GM23338 (cell line): ENCODE measurements at regions not wholly inside any gene's neighbourhood (a gene's known extent, or its start where the extent isn't known, plus 50 kb on each side); places are given as distances from the start of the nearest gene placed in this dataset.

Source experiments
- ATAC-seq: fragments of 200-7000 bp; cut with Tn5 transposase; 3 replicates; pipeline ENCODE4 v1.9.1; 2020
- DNase-seq: peaks from one replicate; pipeline ENCODE4 v3.0.0-alpha.2; 2015; ENCODE audit warnings: low spot score
- H2AFZ ChIP-seq: fragments of 200-600 bp; sonication (generic); 2 replicates; pipeline ENCODE4 v1.8.0; 2016; ENCODE audit warnings: antibody characterized with exemption, mild to moderate bottlenecking, moderate library complexity
- H3F3A ChIP-seq: fragments of 200-600 bp; sonication (generic); replicated peaks from 2 replicates; pipeline ENCODE4 v1.8.0; 2017; ENCODE audit warnings: antibody characterized with exemption, mixed run types, low read depth
- H3K27ac ChIP-seq: fragments of 200-600 bp; sonication (generic); 2 replicates; pipeline ENCODE4 v1.6.1; 2016; ENCODE audit warnings: low read depth
- H3K27me3 ChIP-seq: fragments of 200-600 bp; sonication (generic); 2 replicates; pipeline ENCODE4 v1.8.0; 2016; ENCODE audit warnings: mild to moderate bottlenecking, mixed run types, moderate library complexity; ENCODE audit not compliant: insufficient read depth
- H3K36me3 ChIP-seq: fragments of 200-600 bp; sonication (generic); 2 replicates; pipeline ENCODE4 v1.8.0; 2016; ENCODE audit warnings: mild to moderate bottlenecking; ENCODE audit not compliant: insufficient read depth
- H3K4me1 ChIP-seq: fragments of 200-600 bp; sonication (generic); 2 replicates; pipeline ENCODE4 v1.8.0; 2016; ENCODE audit warnings: mild to moderate bottlenecking, moderate library complexity; ENCODE audit not compliant: insufficient read depth
- H3K4me2 ChIP-seq: fragments of 200-600 bp; sonication (generic); 2 replicates; pipeline ENCODE4 v1.7.1; 2017; ENCODE audit warnings: mixed run types
- H3K4me3 ChIP-seq: fragments of 200-600 bp; sonication (generic); 2 replicates; pipeline ENCODE4 v1.6.1; 2016; ENCODE audit warnings: mixed run types
- H3K79me2 ChIP-seq: fragments of 200-600 bp; sonication (generic); replicated peaks from 2 replicates; pipeline ENCODE4 v1.8.0; 2017; ENCODE audit warnings: mild to moderate bottlenecking; ENCODE audit not compliant: insufficient read depth
- H3K9me2 ChIP-seq: fragments of 200-600 bp; sonication (generic); 2 replicates; pipeline ENCODE4 v1.8.0; 2017; ENCODE audit not compliant: insufficient read depth
- H4K20me1 ChIP-seq: fragments of 200-600 bp; sonication (generic); replicated peaks from 2 replicates; pipeline ENCODE4 v1.8.0; 2017; ENCODE audit warnings: mild to moderate bottlenecking; ENCODE audit not compliant: insufficient read depth
- H3K27ac Mint-ChIP-seq: 2 replicates; pipeline ENCODE4 v1.8.0; 2020; ENCODE audit warnings: inconsistent platforms, mild to moderate bottlenecking, moderate library complexity, mixed read lengths
- H3K27me3 Mint-ChIP-seq: 3 replicates; pipeline ENCODE4 v1.8.0; 2022; ENCODE audit warnings: low read depth, mild to moderate bottlenecking, moderate library complexity, mixed read lengths, inconsistent platforms; ENCODE audit not compliant: insufficient read depth, poor library complexity
- H3K36me3 Mint-ChIP-seq: 3 replicates; pipeline ENCODE4 v1.8.0; 2021; ENCODE audit warnings: low read depth, mild to moderate bottlenecking, inconsistent platforms, moderate library complexity, mixed read lengths
- H3K4me1 Mint-ChIP-seq: 3 replicates; pipeline ENCODE4 v1.8.0; 2020; ENCODE audit warnings: mild to moderate bottlenecking, inconsistent platforms, mixed read lengths
- H3K4me3 Mint-ChIP-seq: 3 replicates; pipeline ENCODE4 v1.8.0; 2021; ENCODE audit warnings: moderate library complexity, mild to moderate bottlenecking, inconsistent platforms, mixed read lengths
- H3K9me3 Mint-ChIP-seq: 3 replicates; pipeline ENCODE4 v1.8.0; 2020; ENCODE audit warnings: moderate library complexity, mild to moderate bottlenecking, inconsistent platforms, mixed read lengths
- CREB1 ChIP-seq: fragments of 250-450 bp; sonication (Bioruptor Pico); IDR thresholded peaks from 2 replicates; pipeline ENCODE4 v1.5.0; 2020; ENCODE audit warnings: low read depth, mild to moderate bottlenecking, moderate library complexity
- EZH2 ChIP-seq: fragments of 200-600 bp; sonication (generic); IDR thresholded peaks from one replicate; pipeline ENCODE4 v1.8.0; 2017; ENCODE audit warnings: antibody characterized with exemption, mild to moderate bottlenecking, low read depth; ENCODE audit not compliant: unreplicated experiment
- EZH2phosphoT487 ChIP-seq: fragments of 200-600 bp; sonication (generic); IDR thresholded peaks from one replicate; pipeline ENCODE4 v1.8.1; 2018; ENCODE audit warnings: antibody characterized with exemption; ENCODE audit not compliant: unreplicated experiment
- JUNB ChIP-seq: IDR thresholded peaks from one replicate; pipeline ENCODE4 v1.6.1; 2016; ENCODE audit warnings: antibody characterized with exemption; ENCODE audit not compliant: unreplicated experiment
- NANOG ChIP-seq: IDR thresholded peaks from 2 replicates; pipeline ENCODE4 v1.6.1; 2016; ENCODE audit warnings: antibody characterized with exemption, borderline replicate concordance
- POLR2AphosphoS5 ChIP-seq: IDR thresholded peaks from 2 replicates; pipeline ENCODE4 v1.6.1; 2016; ENCODE audit warnings: antibody characterized with exemption, low read depth
- STAT1 ChIP-seq: IDR thresholded peaks from one replicate; pipeline ENCODE4 v1.6.1; 2016; ENCODE audit warnings: antibody characterized with exemption; ENCODE audit not compliant: unreplicated experiment
- ZNF114 ChIP-seq: fragments of 250-450 bp; sonication (Bioruptor Pico); IDR thresholded peaks from 2 replicates; pipeline ENCODE4 v1.5.0; 2020; ENCODE audit warnings: mild to moderate bottlenecking, moderate library complexity
- ZNF331 ChIP-seq: fragments of 250-450 bp; sonication (Bioruptor Pico); IDR thresholded peaks from 2 replicates; pipeline ENCODE4 v1.5.0; 2020; ENCODE audit warnings: low read depth, mild to moderate bottlenecking, moderate library complexity
- TF ChIP-seq, protein P1 (sequence below): fragments of 250-450 bp; sonication (Bioruptor Pico); IDR thresholded peaks from 2 replicates; pipeline ENCODE4 v1.5.0; 2020; ENCODE audit warnings: mild to moderate bottlenecking, moderate library complexity
- TF ChIP-seq, protein P2 (sequence below), 2 experiments: fragments of 200-600 bp in 1 of 2; sonication (generic) in 1 of 2; conservative IDR thresholded peaks; 2 replicates each; pipeline versions ENCODE4 v1.5.1 to v1.6.1; 2016 to 2017; ENCODE audit warnings: antibody characterized with exemption in 2 of 2, low read depth in 2 of 2, mild to moderate bottlenecking in 2 of 2, moderate library complexity in 1 of 2
- TF ChIP-seq, protein P3 (sequence below): IDR thresholded peaks from 2 replicates; pipeline ENCODE4 v1.6.1; 2016; ENCODE audit warnings: antibody characterized with exemption
- TF ChIP-seq, protein P4 (sequence below): IDR thresholded peaks from one replicate; pipeline ENCODE4 v1.6.1; 2018; ENCODE audit warnings: antibody characterized with exemption; ENCODE audit not compliant: unreplicated experiment

DNA sequence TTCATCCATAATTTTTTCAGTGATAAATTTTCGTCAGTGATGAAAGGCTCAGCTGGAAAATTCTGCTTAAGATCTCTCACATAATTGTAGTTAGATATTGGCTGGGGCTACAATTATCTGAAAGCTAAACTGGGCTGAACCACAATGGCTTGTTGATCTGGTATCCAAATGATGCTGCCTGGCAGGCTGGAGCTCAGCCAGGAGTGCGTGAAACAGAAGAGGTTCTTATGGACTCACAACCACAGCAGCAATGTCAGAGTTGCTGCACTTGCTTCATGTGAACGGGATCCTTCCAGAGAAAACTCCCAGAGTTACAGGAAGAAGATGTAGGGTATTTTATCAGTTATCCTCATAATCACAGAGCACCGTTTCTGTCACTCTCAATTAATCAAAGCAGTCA lies 533.2 kb upstream of the POM121L12 start:
- Histone ChIP-seq H3K27me3 (no peaks in the 10 kb centered on the region), H4K20me1 (no peaks in the 10 kb centered on the region), H3K36me3 (no peaks in the 10 kb centered on the region), H3F3A (no peaks in the 10 kb centered on the region), H3K79me2 (no peaks in the 10 kb centered on the region), H3K4me1 (peaks cover 6% of the 10 kb centered on the region; the same call in 1 of the 2 replicates), H3K4me2 (no peak overlapping the region), H2AFZ (no peak overlapping the region), H3K4me3 (no peak overlapping the region), H3K9me2 (no peaks in the 10 kb centered on the region), H3K27ac (no peak overlapping the region)
- H3K27ac Mint-ChIP-seq = no peak overlapping the region
- ATAC-seq (no peak), DNase-seq (no peak)
- TF ChIP-seq, protein P1, sequence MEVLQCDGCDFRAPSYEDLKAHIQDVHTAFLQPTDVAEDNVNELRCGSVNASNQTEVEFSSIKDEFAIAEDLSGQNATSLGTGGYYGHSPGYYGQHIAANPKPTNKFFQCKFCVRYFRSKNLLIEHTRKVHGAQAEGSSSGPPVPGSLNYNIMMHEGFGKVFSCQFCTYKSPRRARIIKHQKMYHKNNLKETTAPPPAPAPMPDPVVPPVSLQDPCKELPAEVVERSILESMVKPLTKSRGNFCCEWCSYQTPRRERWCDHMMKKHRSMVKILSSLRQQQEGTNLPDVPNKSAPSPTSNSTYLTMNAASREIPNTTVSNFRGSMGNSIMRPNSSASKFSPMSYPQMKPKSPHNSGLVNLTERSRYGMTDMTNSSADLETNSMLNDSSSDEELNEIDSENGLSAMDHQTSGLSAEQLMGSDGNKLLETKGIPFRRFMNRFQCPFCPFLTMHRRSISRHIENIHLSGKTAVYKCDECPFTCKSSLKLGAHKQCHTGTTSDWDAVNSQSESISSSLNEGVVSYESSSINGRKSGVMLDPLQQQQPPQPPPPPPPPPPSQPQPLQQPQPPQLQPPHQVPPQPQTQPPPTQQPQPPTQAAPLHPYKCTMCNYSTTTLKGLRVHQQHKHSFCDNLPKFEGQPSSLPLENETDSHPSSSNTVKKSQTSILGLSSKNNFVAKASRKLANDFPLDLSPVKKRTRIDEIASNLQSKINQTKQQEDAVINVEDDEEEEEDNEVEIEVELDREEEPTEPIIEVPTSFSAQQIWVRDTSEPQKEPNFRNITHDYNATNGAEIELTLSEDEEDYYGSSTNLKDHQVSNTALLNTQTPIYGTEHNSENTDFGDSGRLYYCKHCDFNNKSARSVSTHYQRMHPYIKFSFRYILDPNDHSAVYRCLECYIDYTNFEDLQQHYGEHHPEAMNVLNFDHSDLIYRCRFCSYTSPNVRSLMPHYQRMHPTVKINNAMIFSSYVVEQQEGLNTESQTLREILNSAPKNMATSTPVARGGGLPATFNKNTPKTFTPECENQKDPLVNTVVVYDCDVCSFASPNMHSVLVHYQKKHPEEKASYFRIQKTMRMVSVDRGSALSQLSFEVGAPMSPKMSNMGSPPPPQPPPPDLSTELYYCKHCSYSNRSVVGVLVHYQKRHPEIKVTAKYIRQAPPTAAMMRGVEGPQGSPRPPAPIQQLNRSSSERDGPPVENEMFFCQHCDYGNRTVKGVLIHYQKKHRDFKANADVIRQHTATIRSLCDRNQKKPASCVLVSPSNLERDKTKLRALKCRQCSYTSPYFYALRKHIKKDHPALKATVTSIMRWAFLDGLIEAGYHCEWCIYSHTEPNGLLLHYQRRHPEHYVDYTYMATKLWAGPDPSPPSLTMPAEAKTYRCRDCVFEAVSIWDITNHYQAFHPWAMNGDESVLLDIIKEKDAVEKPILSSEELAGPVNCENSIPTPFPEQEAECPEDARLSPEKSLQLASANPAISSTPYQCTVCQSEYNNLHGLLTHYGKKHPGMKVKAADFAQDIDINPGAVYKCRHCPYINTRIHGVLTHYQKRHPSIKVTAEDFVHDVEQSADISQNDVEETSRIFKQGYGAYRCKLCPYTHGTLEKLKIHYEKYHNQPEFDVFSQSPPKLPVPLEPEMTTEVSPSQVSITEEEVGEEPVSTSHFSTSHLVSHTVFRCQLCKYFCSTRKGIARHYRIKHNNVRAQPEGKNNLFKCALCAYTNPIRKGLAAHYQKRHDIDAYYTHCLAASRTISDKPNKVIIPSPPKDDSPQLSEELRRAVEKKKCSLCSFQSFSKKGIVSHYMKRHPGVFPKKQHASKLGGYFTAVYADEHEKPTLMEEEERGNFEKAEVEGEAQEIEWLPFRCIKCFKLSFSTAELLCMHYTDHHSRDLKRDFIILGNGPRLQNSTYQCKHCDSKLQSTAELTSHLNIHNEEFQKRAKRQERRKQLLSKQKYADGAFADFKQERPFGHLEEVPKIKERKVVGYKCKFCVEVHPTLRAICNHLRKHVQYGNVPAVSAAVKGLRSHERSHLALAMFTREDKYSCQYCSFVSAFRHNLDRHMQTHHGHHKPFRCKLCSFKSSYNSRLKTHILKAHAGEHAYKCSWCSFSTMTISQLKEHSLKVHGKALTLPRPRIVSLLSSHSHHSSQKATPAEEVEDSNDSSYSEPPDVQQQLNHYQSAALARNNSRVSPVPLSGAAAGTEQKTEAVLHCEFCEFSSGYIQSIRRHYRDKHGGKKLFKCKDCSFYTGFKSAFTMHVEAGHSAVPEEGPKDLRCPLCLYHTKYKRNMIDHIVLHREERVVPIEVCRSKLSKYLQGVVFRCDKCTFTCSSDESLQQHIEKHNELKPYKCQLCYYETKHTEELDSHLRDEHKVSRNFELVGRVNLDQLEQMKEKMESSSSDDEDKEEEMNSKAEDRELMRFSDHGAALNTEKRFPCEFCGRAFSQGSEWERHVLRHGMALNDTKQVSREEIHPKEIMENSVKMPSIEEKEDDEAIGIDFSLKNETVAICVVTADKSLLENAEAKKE (CRISPR knock-in tag) = no peak
- TF ChIP-seq JUNB (no peak), STAT1 (no peak), EZH2phosphoT487 (no peak), CREB1 (no peak), ZNF331 (CRISPR knock-in tag) (no peak), NANOG (no peak), ZNF114 (CRISPR knock-in tag) (no peak), POLR2AphosphoS5 (no peak), EZH2 (no peak)
- TF ChIP-seq, protein P2, sequence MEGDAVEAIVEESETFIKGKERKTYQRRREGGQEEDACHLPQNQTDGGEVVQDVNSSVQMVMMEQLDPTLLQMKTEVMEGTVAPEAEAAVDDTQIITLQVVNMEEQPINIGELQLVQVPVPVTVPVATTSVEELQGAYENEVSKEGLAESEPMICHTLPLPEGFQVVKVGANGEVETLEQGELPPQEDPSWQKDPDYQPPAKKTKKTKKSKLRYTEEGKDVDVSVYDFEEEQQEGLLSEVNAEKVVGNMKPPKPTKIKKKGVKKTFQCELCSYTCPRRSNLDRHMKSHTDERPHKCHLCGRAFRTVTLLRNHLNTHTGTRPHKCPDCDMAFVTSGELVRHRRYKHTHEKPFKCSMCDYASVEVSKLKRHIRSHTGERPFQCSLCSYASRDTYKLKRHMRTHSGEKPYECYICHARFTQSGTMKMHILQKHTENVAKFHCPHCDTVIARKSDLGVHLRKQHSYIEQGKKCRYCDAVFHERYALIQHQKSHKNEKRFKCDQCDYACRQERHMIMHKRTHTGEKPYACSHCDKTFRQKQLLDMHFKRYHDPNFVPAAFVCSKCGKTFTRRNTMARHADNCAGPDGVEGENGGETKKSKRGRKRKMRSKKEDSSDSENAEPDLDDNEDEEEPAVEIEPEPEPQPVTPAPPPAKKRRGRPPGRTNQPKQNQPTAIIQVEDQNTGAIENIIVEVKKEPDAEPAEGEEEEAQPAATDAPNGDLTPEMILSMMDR (conservative IDR thresholded peaks at IDR 0.05; ENCODE audit: low read depth in 2 of 2) = no peak
- TF ChIP-seq, protein P3, sequence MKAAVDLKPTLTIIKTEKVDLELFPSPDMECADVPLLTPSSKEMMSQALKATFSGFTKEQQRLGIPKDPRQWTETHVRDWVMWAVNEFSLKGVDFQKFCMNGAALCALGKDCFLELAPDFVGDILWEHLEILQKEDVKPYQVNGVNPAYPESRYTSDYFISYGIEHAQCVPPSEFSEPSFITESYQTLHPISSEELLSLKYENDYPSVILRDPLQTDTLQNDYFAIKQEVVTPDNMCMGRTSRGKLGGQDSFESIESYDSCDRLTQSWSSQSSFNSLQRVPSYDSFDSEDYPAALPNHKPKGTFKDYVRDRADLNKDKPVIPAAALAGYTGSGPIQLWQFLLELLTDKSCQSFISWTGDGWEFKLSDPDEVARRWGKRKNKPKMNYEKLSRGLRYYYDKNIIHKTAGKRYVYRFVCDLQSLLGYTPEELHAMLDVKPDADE = no peak
- TF ChIP-seq, protein P4, sequence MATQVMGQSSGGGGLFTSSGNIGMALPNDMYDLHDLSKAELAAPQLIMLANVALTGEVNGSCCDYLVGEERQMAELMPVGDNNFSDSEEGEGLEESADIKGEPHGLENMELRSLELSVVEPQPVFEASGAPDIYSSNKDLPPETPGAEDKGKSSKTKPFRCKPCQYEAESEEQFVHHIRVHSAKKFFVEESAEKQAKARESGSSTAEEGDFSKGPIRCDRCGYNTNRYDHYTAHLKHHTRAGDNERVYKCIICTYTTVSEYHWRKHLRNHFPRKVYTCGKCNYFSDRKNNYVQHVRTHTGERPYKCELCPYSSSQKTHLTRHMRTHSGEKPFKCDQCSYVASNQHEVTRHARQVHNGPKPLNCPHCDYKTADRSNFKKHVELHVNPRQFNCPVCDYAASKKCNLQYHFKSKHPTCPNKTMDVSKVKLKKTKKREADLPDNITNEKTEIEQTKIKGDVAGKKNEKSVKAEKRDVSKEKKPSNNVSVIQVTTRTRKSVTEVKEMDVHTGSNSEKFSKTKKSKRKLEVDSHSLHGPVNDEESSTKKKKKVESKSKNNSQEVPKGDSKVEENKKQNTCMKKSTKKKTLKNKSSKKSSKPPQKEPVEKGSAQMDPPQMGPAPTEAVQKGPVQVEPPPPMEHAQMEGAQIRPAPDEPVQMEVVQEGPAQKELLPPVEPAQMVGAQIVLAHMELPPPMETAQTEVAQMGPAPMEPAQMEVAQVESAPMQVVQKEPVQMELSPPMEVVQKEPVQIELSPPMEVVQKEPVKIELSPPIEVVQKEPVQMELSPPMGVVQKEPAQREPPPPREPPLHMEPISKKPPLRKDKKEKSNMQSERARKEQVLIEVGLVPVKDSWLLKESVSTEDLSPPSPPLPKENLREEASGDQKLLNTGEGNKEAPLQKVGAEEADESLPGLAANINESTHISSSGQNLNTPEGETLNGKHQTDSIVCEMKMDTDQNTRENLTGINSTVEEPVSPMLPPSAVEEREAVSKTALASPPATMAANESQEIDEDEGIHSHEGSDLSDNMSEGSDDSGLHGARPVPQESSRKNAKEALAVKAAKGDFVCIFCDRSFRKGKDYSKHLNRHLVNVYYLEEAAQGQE = no peak
- no peaks in the 10 kb centered on the region for H3K36me3 Mint-ChIP-seq
- no peaks in the 10 kb centered on the region for H3K9me3 Mint-ChIP-seq
- H3K4me3 Mint-ChIP-seq = no peak overlapping the region
- peaks cover 11% of the 10 kb centered on the region; the same call in 2 of the 3 replicates for H3K4me1 Mint-ChIP-seq
- no peaks in the 10 kb centered on the region for H3K27me3 Mint-ChIP-seq
